ENCODE measurements at regions not wholly inside any gene's neighbourhood (a gene's known extent, or its start where the extent isn't known, plus 50 kb on each side); places are given as distances from the start of the nearest gene placed in this dataset.

DNA sequence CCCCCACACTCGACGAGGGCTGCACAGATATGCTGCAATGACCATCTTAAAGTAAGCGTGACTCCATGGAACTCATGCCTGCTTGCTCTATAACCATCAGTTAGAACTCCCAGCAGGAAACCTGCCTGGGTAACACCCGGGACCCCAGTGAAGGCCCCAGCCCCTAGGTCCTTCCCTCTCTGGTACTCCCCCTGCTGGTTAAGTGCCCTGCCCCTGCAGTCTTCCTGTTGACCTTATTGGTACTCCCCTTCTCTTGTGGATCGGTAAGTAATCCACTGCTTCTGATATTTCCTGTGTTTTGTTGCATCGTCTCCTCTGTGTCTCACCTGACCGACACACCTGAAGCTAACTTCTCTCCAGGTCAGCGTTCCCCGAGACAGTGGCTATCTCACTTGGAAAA is 104.8 kb upstream of the COG2 start:
- Histone ChIP-seq H3K27me3 (ENCODE audit: insufficient read depth, poor library complexity, severe bottlenecking) (no peaks in the 10 kb centered on the region), H3K4me1 (ENCODE audit: insufficient read depth, poor library complexity, severe bottlenecking) (peaks cover 12% of the 10 kb centered on the region), H3K4me3 (ENCODE audit: severe bottlenecking) (no peak overlapping the region), H3K27ac (ENCODE audit: poor library complexity, severe bottlenecking) (no peak overlapping the region), H3K36me3 (ENCODE audit: low read depth) (no peaks in the 10 kb centered on the region), H3K9me3 (ENCODE audit: severe bottlenecking) (no peaks in the 10 kb centered on the region)
- ATAC-seq (ENCODE audit: low read depth), result no peak
- TF ChIP-seq, protein P1, sequence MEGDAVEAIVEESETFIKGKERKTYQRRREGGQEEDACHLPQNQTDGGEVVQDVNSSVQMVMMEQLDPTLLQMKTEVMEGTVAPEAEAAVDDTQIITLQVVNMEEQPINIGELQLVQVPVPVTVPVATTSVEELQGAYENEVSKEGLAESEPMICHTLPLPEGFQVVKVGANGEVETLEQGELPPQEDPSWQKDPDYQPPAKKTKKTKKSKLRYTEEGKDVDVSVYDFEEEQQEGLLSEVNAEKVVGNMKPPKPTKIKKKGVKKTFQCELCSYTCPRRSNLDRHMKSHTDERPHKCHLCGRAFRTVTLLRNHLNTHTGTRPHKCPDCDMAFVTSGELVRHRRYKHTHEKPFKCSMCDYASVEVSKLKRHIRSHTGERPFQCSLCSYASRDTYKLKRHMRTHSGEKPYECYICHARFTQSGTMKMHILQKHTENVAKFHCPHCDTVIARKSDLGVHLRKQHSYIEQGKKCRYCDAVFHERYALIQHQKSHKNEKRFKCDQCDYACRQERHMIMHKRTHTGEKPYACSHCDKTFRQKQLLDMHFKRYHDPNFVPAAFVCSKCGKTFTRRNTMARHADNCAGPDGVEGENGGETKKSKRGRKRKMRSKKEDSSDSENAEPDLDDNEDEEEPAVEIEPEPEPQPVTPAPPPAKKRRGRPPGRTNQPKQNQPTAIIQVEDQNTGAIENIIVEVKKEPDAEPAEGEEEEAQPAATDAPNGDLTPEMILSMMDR (IDR thresholded peaks at IDR 0.05; ENCODE audit: poor library complexity, severe bottlenecking), result no peak
- DNase-seq (ENCODE audit: low spot score), result no peak

DNA sequence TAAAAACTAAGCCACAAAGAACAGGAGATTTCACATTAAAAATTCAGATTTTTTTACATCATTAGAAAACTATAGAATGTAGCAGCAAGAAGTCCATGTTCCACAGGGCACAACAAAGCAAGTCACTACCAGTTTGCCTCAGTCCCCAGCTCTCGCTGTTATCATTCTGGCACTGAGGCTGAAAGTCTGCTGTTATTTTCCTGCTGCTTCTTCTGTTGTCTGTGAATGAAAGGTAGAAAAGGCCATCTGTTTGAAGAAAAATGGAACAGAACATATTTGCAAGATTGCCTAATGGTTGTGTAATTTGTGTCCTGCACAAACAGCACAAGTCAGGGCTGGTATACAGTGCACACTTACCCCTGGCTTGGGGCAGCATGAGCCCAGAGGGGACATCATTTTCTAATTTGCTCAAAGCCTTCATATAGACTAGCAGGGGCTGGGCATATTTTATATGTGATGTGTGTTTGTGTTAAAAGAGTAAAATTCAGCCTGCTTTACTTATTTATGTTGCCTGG is 105.6 kb upstream of the COG2 start:
- Histone ChIP-seq H3K27me3 (ENCODE audit: insufficient read depth, poor library complexity, severe bottlenecking) (no peaks in the 10 kb centered on the region), H3K36me3 (ENCODE audit: low read depth) (no peaks in the 10 kb centered on the region), H3K4me1 (ENCODE audit: insufficient read depth, poor library complexity, severe bottlenecking) (peaks cover 6% of the 10 kb centered on the region), H3K27ac (ENCODE audit: poor library complexity, severe bottlenecking) (no peak overlapping the region), H3K4me3 (ENCODE audit: severe bottlenecking) (no peak overlapping the region), H3K9me3 (ENCODE audit: severe bottlenecking) (no peaks in the 10 kb centered on the region)
- ATAC-seq (ENCODE audit: low read depth) (no peak), DNase-seq (ENCODE audit: low spot score) (no peak)
- TF ChIP-seq, protein P1 (IDR thresholded peaks at IDR 0.05; ENCODE audit: poor library complexity, severe bottlenecking), result no peak

DNA sequence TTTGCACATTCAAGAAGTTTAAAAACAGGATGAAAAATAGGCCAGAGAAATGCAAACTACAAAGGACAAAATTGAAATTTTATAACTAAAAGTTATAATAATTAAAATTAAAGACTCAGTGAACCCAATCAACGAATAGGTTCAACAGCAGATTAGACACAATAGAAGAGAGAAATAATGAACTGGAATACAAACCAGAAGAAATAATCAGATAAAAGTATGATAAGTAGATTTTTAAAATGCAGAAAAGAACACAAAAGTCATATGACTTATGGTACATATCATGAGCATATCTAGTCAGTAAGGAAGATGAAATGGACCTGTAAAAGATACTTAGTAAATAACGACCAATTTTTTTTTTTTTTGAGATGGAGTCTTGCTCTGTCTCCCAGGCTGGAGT is 108.1 kb upstream of the COG2 start:
- Histone ChIP-seq H3K36me3 (ENCODE audit: low read depth) (no peaks in the 10 kb centered on the region), H3K9me3 (ENCODE audit: severe bottlenecking) (no peaks in the 10 kb centered on the region), H3K4me3 (ENCODE audit: severe bottlenecking) (no peak overlapping the region), H3K27ac (ENCODE audit: poor library complexity, severe bottlenecking) (no peak overlapping the region), H3K27me3 (ENCODE audit: insufficient read depth, poor library complexity, severe bottlenecking) (no peaks in the 10 kb centered on the region), H3K4me1 (ENCODE audit: insufficient read depth, poor library complexity, severe bottlenecking) (no peaks in the 10 kb centered on the region)
- ATAC-seq (ENCODE audit: low read depth) (no peak), DNase-seq (ENCODE audit: low spot score) (no peak)
- TF ChIP-seq, protein P1 (IDR thresholded peaks at IDR 0.05; ENCODE audit: poor library complexity, severe bottlenecking), result no peak

DNA sequence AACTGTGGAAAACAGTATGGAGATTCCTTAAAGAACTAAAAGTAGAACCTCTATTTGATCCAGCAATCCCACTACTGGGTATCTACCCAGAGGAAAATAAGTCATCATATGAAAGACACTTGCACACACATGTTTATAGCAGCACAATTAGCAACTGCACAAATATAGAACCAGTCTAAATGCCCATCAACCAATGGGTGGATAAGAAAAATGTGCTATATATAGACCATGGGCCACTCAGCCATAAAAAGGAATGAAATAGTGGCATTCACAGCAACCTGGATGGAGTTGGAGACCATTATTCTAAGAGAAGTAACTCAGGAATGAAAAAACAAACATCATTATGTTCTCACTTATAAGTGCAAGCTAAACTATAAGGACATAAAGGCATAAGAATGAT is 105.0 kb upstream of the PGBD5 start:
- ATAC-seq (ENCODE audit: low read depth) (no peak), DNase-seq (ENCODE audit: low spot score) (no peak)
- Histone ChIP-seq H3K9me3 (ENCODE audit: severe bottlenecking) (no peaks in the 10 kb centered on the region), H3K4me3 (ENCODE audit: severe bottlenecking) (no peak overlapping the region), H3K27ac (ENCODE audit: poor library complexity, severe bottlenecking) (no peak overlapping the region), H3K36me3 (ENCODE audit: low read depth) (no peaks in the 10 kb centered on the region), H3K4me1 (ENCODE audit: insufficient read depth, poor library complexity, severe bottlenecking) (no peaks in the 10 kb centered on the region), H3K27me3 (ENCODE audit: insufficient read depth, poor library complexity, severe bottlenecking) (no peaks in the 10 kb centered on the region)
- TF ChIP-seq, protein P1 (IDR thresholded peaks at IDR 0.05; ENCODE audit: poor library complexity, severe bottlenecking), result no peak

DNA sequence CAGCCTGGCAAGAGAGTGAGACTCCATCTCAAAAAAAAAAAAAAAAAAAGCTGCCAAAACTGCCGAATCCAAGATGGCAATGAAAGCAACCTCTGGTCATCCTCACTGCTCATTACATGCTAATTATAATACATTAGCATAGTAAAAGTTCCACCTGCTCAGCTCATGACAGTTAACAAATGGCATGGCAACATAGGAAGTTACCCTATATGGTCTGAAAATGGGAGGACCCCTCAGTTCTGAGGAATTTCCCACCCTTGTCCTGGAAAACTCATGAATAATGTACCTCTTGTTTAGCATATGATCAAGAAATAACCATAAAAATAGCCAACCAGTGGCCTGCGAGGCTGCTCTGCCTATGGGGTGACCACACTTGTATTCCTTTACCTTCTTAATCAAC is 93.1 kb upstream of the PGBD5 start:
- Histone ChIP-seq H3K36me3 (ENCODE audit: low read depth) (no peaks in the 10 kb centered on the region), H3K4me3 (ENCODE audit: severe bottlenecking) (no peak overlapping the region), H3K4me1 (ENCODE audit: insufficient read depth, poor library complexity, severe bottlenecking) (no peaks in the 10 kb centered on the region), H3K27me3 (ENCODE audit: insufficient read depth, poor library complexity, severe bottlenecking) (no peaks in the 10 kb centered on the region), H3K9me3 (ENCODE audit: severe bottlenecking) (no peaks in the 10 kb centered on the region), H3K27ac (ENCODE audit: poor library complexity, severe bottlenecking) (no peak overlapping the region)
- ATAC-seq (ENCODE audit: low read depth) (no peak), DNase-seq (ENCODE audit: low spot score) (no peak)
- TF ChIP-seq, protein P1 (IDR thresholded peaks at IDR 0.05; ENCODE audit: poor library complexity, severe bottlenecking), result no peak

All from RWPE2 (cell line).